ENCODE measurements at regions not wholly inside any gene's neighbourhood (a gene's known extent, or its start where the extent isn't known, plus 50 kb on each side); places are given as distances from the start of the nearest gene placed in this dataset.
A peak's percentile ranks its signal among the peaks of the same experiment; 100 is the strongest.
"Not testable (repeated sequence)": the region's sequence is repeated elsewhere in the genome, so short reads cannot be mapped to it uniquely, and the experiment has no call there.

GRCh38 chr21:36223451-36223850, 66.8 kb downstream of the DOP1B start:
- Histone ChIP-seq H3K4me3 (no peak overlapping the region), H3K27me3 (no peaks in the 10 kb centered on the region), H3K4me1 (no peaks in the 10 kb centered on the region), H3K36me3 (replicated peaks in 1 of 2; ENCODE audit: insufficient read depth in 1 of 2, low read depth in 2 of 2) (peaks cover 0 to 3% of the 10 kb centered on the region in 2 donors), H3K27ac (no peak overlapping the region), H3K9me3 (no peaks in the 10 kb centered on the region)
- intact Hi-C loops (cut with DNase I) = no loop called here
- ATAC-seq = no peak
- DNase-seq = no peak
- WGBS, 2 donors = 94 to 95% methylated on average over 4 of the region's 4 CpGs
- TF ChIP-seq POLR2A (IDR thresholded peaks at IDR 0.05) = no peak
- no peak for TF ChIP-seq CTCF (IDR thresholded peaks at IDR 0.05)

- no peaks in the 10 kb centered on the region for H3K27me3 ChIP-seq
- TF ChIP-seq CTCF (IDR thresholded peaks at IDR 0.05) (no peak), POLR2A (IDR thresholded peaks at IDR 0.05) (no peak)
- DNase-seq (no peak), ATAC-seq (no peak)
- 79 to 88% methylated on average over 2 to 4 of the region's 4 CpGs for WGBS, 2 donors
- intact Hi-C loops (cut with DNase I) = no loop called here
- H3K4me1 ChIP-seq = peaks cover 14% of the 10 kb centered on the region
- no peak overlapping the region for H3K4me3 ChIP-seq
- no peak overlapping the region for H3K27ac ChIP-seq
- peaks cover 0 to 3% of the 10 kb centered on the region in 2 donors for H3K36me3 ChIP-seq (replicated peaks in 1 of 2; ENCODE audit: insufficient read depth in 1 of 2, low read depth in 2 of 2)
- H3K9me3 ChIP-seq = no peaks in the 10 kb centered on the region
These were observed 72.6 kb downstream of the DOP1B start for GRCh38 chr21:36229181-36229580.

GRCh38 chr21:36231444-36231843, 74.8 kb downstream of the DOP1B start:
- H3K27me3 ChIP-seq; H3K9me3 ChIP-seq; H3K4me3 ChIP-seq; intact Hi-C loops (cut with DNase I); H3K27ac ChIP-seq; DNase-seq; ATAC-seq; H3K36me3 ChIP-seq (replicated peaks in 1 of 2; ENCODE audit: insufficient read depth in 1 of 2, low read depth in 2 of 2): not testable (repeated sequence)
- 98 to 100% methylated on average over 3 of the region's 3 CpGs for WGBS, 2 donors
- peaks cover 28% of the 10 kb centered on the region for H3K4me1 ChIP-seq

- H3K27me3 ChIP-seq = no peaks in the 10 kb centered on the region
- intact Hi-C loops (cut with DNase I) = no loop called here
- ATAC-seq (peak; percentile 58), DNase-seq (peak in 3 of 4 donors; percentile 27 to 65 (median 56))
- peak overlapping the region in 1 of 4 donors; percentile 1 for H3K27ac ChIP-seq
- 32 to 41% methylated on average over 9 of the region's 9 CpGs for WGBS, 2 donors
- TF ChIP-seq POLR2A (IDR thresholded peaks at IDR 0.05) = no peak
- no peak for TF ChIP-seq CTCF (IDR thresholded peaks at IDR 0.05)
- H3K9me3 ChIP-seq = no peaks in the 10 kb centered on the region
- no peak overlapping the region for H3K4me3 ChIP-seq
- H3K4me1 ChIP-seq = peaks cover 28% of the 10 kb centered on the region
- H3K36me3 ChIP-seq (replicated peaks in 1 of 2; ENCODE audit: insufficient read depth in 1 of 2, low read depth in 2 of 2) = no peaks in the 10 kb centered on the region
These were observed 76.0 kb downstream of the DOP1B start for GRCh38 chr21:36232641-36233040.

GRCh38 chr21:36235058-36235582, 78.5 kb downstream of the DOP1B start:
- Histone ChIP-seq H3K27ac (peak overlapping the region in 2 of 4 donors; percentile 41 to 58), H3K4me1 (peaks cover 28% of the 10 kb centered on the region), H3K9me3 (no peaks in the 10 kb centered on the region), H3K4me3 (no peak overlapping the region), H3K27me3 (no peaks in the 10 kb centered on the region), H3K36me3 (replicated peaks in 1 of 2; ENCODE audit: insufficient read depth in 1 of 2, low read depth in 2 of 2) (no peaks in the 10 kb centered on the region)
- 40 to 52% methylated on average over 8 of the region's 8 CpGs for WGBS, 2 donors
- peak; percentile 64 for ATAC-seq
- peak in 1 of 4 donors; percentile 9 for DNase-seq
- TF ChIP-seq CTCF (IDR thresholded peaks at IDR 0.05) (no peak), POLR2A (IDR thresholded peaks at IDR 0.05) (no peak)
- intact Hi-C loops (cut with DNase I) = no loop called here
